HG03558 (cell line): ENCODE measurements at regions not wholly inside any gene's neighbourhood (a gene's known extent, or its start where the extent isn't known, plus 50 kb on each side); places are given as distances from the start of the nearest gene placed in this dataset.
"Not testable (repeated sequence)": the region's sequence is repeated elsewhere in the genome, so short reads cannot be mapped to it uniquely, and the experiment has no call there.

Source experiments
- ATAC-seq: cut with Tn5 transposase; IDR thresholded peaks from one replicate; pipeline ENCODE4 v1.9.1; 2021; ENCODE audit warnings: moderate number of reproducible peaks; ENCODE audit not compliant: unreplicated experiment; ENCODE audit errors: extremely low read depth

DNA sequence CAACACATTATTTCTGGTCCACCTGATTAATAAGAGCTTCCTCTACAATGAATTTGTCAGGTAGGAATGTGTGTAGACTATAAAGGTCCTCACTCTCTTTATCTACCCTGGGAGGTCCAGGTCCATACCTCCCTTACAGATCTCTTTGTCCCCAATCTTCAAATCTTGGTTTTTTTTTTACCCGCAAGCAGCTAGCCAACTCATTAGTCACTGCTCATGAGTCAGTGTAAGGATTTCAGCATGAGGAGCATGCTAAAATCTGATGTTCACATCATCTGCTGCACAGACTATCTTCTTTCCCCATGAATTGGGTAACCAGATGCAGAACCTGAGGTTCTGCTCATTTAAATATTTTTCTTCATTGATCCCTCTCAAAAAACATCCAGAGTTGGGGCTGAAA is 397.0 kb upstream of the ISX start:
- no peak for ATAC-seq

DNA sequence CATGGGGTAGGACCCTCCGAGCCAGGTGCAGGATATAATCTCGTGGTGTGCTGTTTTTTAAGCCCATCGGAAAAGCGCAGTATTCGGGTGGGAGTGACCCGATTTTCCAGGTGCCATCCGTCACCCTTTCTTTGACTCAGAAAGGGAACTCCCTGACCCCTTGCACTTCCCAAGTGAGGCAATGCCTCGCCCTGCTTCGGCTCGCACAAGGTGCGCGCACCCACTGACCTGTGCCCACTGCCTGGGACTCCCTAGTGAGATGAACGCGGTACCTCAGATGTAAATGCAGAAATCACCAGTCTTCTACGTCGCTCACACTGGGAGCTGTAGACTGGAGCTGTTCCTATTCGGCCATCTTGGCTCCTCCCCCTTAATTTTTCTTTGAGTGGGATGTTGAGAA is 382.9 kb upstream of the ISX start:
- ATAC-seq = not testable (repeated sequence)

DNA sequence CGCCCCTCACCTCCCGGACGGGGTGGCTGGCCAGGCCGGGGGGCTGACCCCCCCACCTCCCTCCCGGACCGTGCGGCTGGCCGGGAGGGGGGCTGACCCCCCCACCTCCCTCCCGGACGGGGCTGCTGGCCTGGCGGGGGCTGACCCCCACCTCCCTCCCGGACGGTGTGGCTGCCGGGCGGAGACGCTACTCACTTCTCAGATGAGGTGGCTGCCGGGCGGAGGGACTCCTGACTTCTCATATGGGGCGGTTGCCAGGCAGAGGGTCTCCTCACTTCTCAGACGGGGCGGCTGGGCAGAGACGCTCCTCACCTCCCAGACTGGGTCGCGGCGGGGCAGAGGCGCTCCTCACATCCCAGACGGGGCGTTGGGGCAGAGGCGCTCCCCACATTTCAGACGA is 381.7 kb upstream of the ISX start:
- ATAC-seq = not testable (repeated sequence)

DNA sequence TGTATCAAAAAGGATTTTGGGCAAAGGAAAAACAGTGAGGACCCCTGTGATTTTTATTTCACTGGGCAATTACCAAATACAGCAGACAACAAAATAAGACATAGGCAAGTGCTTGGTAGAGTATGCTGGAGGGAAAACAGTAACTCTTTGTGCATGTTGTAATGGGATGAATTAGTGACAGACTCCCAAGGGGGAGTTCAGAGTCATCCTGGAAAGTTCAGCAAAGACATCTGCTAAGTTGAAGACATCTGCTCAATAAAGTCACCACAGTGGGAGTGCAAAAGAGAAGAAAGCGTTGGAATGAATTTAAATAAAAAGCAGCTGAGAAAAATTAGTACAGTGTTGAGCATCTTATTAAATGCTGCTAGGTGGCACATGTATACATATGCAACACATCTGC is 378.8 kb upstream of the ISX start:
- ATAC-seq = no peak

DNA sequence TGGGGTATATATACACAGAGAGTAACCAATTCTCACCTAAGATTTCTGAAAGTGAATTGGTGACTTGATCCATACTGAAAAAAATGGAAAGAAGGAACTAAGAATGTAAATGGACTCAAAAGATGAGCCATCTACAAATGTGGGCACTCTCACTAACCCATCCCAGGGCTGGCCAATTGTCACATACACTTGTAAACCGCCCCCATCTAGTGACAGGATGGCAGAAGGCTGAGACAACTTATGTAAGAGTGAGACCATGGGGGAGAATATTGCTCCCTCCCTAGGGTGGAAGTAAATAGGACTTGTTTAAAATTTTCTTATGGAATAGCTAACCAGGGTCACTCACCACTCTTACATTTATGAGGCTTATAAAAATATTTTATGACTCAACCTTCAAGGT is 377.1 kb upstream of the ISX start:
- ATAC-seq = no peak

DNA sequence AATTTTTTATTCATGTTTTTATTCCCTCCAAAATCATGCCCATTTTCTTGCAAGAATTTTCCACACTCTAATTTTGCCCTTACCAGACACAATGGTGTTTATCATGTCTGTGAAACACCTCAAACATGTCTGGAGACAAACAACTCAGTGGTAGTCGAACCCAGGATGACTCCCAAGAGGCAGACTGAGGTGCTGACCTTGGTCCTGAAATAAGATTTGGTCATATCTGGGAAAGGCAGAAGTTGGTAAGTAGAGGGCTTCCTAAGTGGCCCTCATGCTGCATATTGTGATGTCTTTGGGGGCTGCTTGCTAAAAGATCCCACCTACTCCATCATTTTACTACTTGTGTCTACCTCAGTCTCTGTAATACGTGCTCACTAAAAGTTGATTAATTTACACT is 369.4 kb upstream of the ISX start:
- no peak for ATAC-seq

DNA sequence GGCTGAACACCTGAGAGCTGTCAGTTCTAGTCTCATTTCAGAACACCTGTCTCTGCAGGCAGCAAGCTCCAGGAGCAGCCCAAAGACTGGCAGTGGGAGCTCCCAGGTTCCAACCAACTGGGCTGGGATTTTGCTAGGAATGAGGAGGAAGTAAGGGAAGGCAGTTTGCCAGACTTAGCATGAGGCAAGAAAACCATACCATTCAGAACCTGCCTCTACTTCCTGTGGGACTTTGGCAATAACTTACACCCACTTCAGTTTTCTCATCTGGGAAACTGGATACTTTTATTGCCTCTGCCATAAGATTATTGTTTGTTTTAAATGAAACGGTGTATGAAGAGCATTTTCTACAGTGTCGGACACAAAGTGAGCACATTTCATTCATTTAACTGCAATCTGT is 363.7 kb upstream of the ISX start:
- ATAC-seq = no peak

DNA sequence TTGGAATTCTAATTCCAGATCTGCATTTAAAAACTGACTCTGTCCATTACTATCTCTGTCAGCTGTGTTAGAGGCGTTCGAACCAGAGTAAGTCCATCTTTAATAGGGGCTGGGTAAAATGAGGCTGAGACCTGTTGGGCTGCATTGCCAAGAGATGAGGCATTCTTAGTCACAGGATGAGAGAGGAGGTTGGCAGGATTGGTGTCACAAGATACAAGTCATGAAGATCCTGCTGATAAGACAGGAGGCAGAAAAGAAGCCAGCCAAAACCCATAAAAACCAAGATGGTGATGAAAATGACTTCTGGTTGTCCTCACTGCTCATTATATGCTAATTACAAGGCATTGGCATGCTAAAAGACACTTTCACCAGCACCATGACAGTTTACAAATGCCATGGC is 356.3 kb upstream of the ISX start:
- no peak for ATAC-seq

DNA sequence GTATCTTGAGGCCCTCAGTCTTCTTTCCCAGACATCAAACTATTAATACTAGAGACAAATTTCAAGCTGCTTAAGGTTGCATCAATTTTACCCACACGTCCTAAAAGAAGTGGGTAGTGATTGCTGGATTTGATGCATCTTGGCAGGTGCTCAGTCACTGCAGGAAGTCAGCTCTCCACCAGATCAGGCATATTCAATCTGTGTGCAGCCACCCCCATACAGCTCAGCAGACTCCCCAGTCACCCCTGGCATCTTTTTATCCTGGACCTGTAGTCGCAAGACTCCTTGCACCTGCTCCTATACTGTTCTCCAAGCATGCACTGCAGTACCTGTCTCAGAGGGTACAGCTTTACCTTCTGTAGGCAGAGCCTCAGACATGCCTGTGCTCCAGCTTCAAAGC is 343.1 kb upstream of the ISX start:
- no peak for ATAC-seq

DNA sequence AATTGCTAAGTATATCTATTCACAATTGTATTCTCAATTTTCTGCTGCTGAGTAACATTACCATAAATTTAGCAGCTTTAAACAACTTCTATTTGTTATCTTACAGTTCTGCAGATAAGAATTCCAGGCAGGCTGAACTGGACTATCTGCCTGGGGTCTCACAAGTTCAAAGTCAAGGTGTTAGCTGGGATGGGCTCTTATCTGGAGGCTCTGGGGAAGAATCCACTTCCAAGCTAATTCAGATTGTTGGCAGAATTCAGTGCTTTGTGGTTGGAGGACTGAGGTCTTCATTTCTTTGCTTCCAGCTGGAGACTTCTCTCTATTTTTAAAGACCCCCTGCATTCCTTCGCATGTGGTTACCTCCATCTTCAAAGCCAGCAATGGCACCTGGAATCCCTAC is 329.9 kb upstream of the ISX start:
- no peak for ATAC-seq

DNA sequence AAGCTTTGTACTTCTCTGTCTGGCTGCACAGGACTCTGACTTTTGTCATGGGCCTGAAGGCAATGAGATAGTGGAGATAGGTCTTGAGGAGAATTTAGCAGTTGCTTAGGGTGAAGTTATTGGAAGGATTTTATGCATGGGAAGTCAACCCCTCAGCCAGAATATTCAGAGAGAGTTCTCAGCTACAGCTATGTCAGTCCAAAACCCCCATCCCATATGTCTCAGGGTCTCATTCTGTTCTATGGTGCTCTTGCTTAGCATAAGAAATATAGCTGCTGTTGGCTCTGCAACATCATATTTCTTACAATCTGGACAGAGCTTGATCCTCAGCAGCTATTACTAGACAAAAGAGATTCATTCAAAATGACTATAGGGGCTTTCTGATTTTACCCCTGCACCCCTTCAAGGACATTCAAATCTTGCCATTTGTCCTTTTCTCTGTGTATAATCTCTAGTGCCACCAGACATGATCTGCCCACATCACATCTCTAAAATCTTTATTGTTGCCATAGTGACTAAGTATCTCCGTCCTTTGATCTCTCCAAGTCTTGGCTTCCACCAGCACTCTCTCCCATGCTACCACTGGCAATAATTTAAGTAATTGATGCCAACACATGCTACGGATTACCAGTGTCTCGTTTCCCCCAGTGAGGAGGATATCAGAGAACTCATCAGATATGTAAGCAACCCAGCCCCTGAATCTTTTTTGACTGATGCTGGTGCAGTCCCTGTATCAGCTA is 327.1 kb upstream of the ISX start:
- no peak for ATAC-seq

DNA sequence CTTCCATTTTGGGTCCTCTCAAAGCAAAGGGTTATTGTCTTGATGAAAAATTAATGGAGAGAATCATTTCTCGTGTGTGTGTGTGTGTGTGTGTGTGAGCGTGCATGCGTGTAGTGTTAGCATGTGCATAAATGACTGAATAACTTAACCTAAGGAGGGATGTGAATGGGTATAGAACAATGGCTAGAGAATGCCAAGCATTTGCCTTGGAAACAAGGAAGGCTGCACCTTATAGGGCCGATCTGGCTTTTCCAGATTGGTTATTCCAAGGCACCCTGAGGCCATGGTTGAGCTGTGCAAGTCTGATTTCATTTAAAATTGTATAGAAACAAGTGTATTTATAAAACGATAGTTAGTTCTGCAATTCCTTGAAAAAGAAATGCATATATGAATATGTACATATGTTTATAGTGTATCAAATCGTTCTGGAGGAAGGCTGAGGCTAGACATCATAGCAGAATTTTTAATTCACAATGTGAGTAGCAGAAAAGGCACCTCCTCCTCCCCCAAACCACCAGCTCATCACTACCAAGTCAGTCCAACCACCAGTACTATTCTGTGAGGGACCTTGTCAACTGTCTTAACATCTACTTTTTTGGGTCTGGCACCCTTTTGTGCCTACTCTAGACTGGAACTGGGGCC is 322.7 kb upstream of the ISX start:
- ATAC-seq = no peak

DNA sequence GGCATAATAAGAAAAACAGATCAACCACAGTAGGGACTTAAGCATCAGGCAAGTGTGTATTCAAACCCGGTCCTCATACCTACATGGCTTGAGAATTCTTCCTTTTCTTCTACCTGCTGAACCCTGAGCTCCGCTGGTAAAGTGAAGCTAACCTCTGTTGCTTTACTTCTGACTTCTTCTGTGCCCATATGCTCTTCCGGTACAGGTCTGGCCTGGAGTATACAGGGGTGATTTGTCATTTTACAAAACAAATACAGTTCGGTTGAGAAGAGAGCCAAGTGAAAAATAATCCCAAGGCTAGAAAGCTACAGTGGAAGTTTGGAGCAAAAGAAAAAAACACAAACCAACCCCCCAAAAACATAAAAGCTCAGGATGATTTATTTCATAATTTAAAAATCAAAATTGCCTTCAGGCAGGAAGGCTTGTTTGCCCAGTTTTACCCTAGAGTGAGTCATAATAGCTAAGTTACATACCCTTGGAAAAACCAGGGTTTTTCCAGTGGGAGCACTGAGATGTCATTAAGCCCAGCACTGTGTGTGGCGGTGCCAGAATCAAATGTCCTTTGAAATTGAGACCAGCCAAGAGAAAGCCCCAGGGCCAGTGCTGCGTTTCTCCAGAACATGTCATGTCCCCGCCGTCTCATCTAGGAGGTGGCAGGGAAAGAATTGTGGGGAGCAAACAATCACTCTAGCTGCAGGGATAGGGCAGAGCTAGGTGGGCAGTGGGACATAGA is 305.5 kb upstream of the ISX start:
- no peak for ATAC-seq

DNA sequence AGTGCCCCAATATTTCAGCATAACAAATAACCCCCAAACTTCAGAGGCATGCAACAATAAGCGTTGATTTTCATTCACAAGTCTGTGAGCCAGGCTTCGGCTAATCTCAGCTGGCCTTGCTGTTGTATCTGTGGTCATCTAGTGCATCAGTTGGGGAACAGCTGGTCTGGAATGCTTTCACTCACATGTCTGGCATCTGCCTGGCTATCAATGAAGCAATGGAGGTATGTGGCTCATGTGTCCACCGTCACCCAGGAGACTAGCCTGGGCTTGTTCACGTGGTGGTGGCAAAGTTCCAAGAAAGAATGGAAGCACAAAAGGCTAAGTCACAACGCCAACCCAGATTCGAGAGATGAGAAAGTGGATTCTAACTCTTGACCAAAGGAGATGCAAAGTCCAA is 304.8 kb upstream of the ISX start:
- ATAC-seq = no peak

DNA sequence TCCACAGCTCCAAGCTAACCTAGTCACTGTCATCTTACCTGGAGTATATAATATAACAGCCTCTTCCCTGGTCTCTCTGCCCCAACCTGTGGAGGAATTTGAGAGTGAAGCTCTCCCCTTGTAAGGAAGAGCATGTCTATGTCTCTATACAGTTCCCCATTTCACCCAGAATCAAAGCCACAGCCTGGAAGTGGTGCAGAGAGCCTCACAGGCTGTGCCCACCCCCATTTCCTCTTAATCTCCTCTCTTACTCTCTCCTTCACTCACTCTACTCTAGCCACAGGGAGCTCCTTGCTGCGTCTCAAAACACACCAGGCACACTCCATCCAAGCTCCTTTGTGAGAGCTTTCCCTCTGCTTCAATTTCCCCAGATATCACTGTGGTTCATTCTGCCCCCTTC is 302.5 kb upstream of the ISX start:
- no peak for ATAC-seq

DNA sequence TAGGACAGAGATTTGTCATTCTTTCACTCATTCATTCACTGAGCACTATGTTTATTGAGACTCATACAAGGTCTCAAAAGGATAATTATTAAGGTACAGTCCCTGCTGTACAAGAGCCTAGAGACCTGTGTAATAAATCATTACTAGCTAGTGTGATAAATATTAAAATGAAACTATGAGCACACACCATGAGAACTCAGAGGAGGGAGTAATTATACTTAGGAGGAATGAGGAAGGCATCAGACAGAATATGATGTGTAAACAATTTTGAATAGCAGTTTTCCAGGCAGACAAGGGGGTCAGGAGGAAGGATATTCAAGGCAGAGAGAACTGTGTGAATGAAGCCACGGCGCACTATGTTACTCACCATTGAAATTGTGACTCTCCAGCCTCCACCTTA is 300.8 kb upstream of the ISX start:
- ATAC-seq = no peak

DNA sequence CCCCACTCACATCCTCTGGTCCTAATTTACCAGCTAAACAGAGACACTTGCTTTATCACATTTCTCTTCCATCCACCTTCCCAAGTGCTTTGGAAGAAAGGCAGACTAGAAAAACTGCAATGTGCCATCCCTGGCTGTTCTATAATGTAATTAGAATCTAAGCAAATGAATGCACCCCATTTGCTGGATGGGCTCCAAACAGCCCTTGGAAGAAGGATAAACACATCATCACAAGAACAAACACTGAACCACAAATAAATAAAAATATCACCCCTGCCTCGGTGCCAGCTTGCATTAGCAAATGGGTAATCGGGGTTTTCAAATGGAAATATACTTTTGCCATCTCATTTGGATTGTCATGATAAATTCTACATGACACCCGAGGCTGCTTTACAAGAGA is 296.6 kb upstream of the ISX start:
- no peak for ATAC-seq

DNA sequence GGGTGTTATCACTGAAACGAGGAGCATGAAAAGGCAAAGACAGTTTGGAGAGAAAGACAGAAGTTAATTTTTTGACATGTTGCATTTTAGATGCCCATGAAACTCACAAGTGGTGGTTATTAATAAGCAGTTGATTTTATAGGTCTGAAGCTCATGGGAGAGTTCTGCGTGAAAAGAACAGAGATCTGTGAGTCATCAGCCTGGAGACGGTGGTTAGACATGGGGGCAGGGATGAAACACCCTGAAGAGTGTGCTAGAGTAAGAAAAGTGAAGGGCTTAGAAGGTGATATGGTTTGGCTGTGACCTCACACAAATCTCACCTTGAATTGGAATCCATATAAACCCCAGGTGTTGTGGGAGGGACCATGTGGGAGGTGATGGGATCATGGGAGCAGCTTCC is 289.1 kb upstream of the ISX start:
- no peak for ATAC-seq

DNA sequence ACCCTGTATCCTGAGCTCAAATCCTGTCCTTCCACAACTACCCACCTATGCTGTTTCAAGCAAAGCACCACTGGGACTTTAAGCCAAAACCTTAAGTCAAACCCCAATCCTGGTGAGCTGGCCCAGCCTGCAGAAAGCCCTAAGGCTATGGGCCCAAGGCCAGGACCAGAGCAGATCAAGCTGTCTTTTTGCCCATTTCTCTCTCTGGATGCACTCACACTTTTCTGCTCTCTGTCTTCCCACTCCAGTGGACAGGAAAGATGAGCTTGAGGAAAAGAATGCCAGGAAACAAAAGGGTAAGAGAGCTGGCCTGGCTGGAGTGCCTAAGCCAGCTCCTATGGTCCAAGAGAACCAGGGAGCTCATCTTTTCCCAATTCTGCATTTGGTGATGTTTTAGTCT is 284.3 kb upstream of the ISX start:
- no peak for ATAC-seq

DNA sequence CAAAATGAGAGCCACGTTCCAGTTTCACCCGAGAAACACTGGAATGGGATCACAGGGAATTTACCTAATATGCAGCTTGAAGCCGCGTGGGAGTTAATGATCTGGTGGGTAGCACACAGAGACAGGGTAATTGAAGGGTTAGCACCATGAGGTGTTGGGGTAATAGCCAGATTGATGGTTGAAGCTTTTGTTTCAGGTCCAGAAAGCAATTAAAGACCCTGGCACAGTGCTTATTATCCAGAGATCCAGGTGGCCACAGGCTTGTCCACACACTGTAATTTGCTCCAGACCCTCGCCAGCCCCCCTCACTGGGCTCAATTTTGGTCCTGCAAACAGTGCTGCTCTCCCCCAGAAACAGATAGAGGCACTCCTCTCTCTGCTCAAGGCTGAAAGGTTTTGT is 282.5 kb upstream of the ISX start:
- no peak for ATAC-seq

DNA sequence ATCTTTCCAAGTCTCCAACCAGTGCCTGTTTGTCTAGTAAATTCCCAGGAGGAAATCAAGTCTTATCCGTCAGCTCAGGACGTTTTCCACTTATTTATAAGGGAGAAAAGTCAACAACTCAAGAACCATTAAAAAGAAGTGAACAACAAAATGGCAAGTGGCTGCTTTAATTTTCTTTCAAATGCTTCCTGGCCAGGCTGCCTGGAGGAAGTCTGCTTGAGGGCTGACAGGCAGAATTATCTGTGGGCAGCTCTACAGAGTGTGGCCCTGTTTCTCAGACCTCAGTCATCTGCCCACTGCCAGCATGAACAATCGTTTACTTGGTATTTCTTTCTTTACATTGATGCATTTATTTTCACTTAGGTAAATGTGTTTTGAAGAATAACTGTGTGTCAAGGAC is 281.9 kb upstream of the ISX start:
- ATAC-seq = no peak

DNA sequence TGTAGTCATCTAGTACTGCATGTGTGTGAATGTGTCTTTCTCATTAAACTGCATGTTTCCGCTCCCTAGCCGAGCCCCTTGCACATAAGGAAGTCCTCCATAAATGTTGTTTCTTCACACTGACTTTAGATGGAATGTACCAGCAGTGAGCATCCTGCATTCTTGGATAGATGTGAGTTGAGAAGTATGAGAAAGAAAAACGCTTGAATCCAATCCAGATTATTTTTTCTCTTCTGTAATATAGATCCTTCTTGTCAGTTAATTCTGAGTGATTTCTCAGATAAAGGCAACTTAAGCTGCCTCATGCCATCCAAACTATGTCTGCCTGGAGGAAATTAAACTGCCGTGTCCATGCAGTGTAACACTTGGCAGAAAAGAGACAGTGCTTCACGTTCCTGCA is 268.1 kb upstream of the ISX start:
- no peak for ATAC-seq
